ENCODE measurements at regions not wholly inside any gene's neighbourhood (a gene's known extent, or its start where the extent isn't known, plus 50 kb on each side); places are given as distances from the start of the nearest gene placed in this dataset.

DNA sequence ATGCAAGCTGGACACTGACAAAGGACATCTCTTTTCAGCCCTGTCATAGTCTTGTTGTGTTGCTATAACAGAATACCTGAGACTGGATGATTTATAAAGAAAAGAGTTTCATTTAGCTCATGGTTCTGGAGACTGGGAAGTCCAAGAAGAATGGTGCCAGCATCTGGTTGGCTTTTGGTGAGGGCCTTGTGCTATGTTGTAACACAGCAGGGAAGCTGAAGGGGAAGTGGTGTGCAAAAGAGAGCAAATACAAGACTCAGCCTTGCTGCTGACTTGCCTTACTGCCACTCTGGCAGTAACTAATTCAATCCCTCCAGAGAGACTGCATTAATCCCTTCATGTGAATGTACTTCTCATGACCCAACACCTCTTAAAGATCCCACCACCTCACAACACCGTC is 356.3 kb upstream of the PROK2 start:
- Histone ChIP-seq H3K36me3 (ENCODE audit: control insufficient read depth, insufficient read depth, low read length) (no peaks in the 10 kb centered on the region), H3K9me3 (ENCODE audit: control insufficient read depth, low read length) (no peaks in the 10 kb centered on the region), H3K27ac (ENCODE audit: low read depth, low read length, severe bottlenecking) (no peak overlapping the region), H3K4me1 (ENCODE audit: control insufficient read depth, insufficient read depth, low read length, poor library complexity, severe bottlenecking) (peaks cover 19% of the 10 kb centered on the region), H3K4me3 (ENCODE audit: extremely low read depth, insufficient read depth, low read length, poor library complexity, severe bottlenecking) (no peak overlapping the region)
- 83 to 86% methylated on average over 1 of the region's 1 CpG for WGBS, 2 experiments (ENCODE audit: insufficient coverage in 2 of 2)

DNA sequence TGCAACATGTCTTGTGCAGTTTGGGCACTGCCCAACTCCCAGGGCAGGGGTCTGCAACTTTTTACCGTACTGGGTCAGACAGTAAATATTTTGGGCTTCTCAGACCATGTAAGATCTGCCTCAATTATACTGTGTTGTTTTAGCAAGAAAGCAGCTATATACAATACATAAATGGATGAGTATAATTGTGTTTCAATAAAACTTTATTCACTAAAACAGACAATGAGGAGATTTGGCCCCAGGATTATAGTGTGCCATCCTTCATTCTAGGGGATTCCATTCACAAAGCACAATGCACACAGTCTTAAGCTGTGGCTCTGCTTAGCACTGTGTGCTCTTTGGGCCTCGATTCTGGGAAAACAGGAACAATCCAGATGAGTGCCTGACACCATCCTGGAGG is 354.4 kb upstream of the PROK2 start:
- H3K4me1 ChIP-seq (ENCODE audit: control insufficient read depth, insufficient read depth, low read length, poor library complexity, severe bottlenecking) = peaks cover 9% of the 10 kb centered on the region
- no peak overlapping the region for H3K27ac ChIP-seq (ENCODE audit: low read depth, low read length, severe bottlenecking)
- no peak overlapping the region for H3K4me3 ChIP-seq (ENCODE audit: extremely low read depth, insufficient read depth, low read length, poor library complexity, severe bottlenecking)
- no peaks in the 10 kb centered on the region for H3K9me3 ChIP-seq (ENCODE audit: control insufficient read depth, low read length)
- no peaks in the 10 kb centered on the region for H3K36me3 ChIP-seq (ENCODE audit: control insufficient read depth, insufficient read depth, low read length)
- no CpG with 5 or more reads among the region's 2 CpGs for WGBS, 2 experiments (ENCODE audit: insufficient coverage in 2 of 2)

DNA sequence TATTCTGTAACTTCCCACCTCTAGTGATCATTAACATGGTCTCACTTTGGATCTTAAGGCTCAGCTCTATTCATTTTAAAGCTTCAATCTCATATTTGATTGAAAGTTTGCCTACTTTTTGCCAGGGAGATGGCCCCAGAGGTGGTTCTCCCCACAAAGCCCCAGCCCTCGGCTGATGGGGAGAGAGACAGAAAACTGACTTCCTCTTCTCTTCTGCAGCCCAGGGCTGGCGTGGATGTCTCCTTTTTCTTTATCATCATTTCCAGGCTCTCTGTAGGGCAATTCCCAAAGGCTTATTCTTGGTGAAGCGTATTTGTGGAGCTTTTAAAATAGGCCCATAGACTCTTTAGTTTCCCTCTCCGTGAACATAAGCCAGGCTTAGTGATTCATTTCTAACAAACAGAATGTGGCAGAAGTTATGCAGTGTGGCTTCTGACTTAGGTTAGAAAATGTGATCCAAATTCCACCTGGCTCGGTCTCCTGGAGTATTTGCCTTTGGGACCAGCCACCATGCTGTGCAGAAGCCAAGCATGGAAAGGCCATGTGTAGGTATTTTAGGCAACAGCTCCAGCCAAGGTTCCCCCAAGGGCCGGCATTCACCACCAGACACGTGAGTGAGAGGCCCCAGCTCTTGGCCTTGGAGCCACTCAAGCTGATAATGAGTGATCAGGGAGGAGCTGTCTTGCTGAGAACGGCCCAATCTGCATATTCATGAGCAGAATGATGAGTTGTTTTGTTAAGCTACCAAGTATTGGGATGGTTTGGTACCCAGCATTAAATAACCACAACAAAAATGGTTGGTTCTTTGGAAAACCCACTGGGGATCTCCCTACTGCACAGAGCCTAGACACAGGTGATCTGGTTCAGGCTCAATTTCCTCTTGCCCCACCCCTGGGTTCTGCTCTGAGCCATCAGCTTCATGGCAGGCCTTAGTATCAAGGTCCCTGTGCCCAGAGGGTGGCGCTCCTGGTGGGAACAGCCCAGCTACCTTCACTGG is 353.2 kb upstream of the PROK2 start:
- H3K4me1 ChIP-seq (ENCODE audit: control insufficient read depth, insufficient read depth, low read length, poor library complexity, severe bottlenecking) = no peaks in the 10 kb centered on the region
- no peak overlapping the region for H3K27ac ChIP-seq (ENCODE audit: low read depth, low read length, severe bottlenecking)
- WGBS, 2 experiments (ENCODE audit: insufficient coverage in 2 of 2) = 94 to 96% methylated on average over 7 of the region's 9 CpGs
- H3K4me3 ChIP-seq (ENCODE audit: extremely low read depth, insufficient read depth, low read length, poor library complexity, severe bottlenecking) = no peak overlapping the region
- H3K9me3 ChIP-seq (ENCODE audit: control insufficient read depth, low read length) = no peaks in the 10 kb centered on the region
- H3K36me3 ChIP-seq (ENCODE audit: control insufficient read depth, insufficient read depth, low read length) = no peaks in the 10 kb centered on the region

DNA sequence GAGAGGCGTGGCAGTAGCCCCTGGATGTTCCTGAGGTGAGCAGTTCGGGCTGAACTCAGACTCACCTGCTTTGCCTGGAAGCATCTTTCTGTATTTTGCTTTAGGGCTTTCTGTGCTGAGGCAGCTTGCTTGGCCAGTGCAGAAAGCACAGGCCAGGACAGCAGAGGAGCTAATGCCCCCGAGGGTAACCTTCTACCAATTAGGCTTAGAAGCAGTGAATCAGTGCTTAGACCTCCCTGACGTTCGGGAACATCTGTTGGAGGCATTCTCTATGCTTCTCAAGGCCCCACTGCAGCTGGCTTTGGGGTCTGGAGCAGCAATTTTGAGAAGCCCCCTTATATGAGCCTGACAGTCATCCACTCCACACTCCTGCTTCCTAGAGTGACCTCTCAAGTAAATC is 350.7 kb upstream of the PROK2 start:
- Histone ChIP-seq H3K4me3 (ENCODE audit: extremely low read depth, insufficient read depth, low read length, poor library complexity, severe bottlenecking) (no peak overlapping the region), H3K36me3 (ENCODE audit: control insufficient read depth, insufficient read depth, low read length) (no peaks in the 10 kb centered on the region), H3K9me3 (ENCODE audit: control insufficient read depth, low read length) (no peaks in the 10 kb centered on the region), H3K27ac (ENCODE audit: low read depth, low read length, severe bottlenecking) (no peak overlapping the region), H3K4me1 (ENCODE audit: control insufficient read depth, insufficient read depth, low read length, poor library complexity, severe bottlenecking) (no peaks in the 10 kb centered on the region)
- 85% methylated on average over 4 to 5 of the region's 5 CpGs for WGBS, 2 experiments (ENCODE audit: insufficient coverage in 2 of 2)

DNA sequence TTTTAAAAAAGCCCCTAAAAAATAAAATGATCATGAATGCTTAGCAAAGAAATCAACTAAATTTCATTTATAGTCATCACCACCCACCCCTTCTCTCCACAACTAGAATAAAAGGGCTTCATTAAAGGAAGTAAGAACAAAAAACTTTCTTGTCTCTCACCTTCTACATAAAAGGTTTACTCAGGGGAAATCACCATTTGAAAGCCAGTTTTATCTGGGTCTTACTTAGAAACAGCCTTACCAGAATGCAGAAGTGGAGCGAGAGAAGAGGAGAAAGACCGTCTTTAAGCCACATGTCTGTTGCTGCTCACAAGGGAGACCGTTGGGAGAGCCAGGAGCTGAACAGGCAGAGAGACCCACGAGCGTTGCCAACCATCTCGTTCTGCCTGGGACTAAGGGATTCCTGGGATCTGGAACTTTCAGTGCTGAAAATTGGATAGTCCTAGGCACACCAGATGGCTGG is 350.1 kb upstream of the PROK2 start:
- Histone ChIP-seq H3K27ac (ENCODE audit: low read depth, low read length, severe bottlenecking) (no peak overlapping the region), H3K4me1 (ENCODE audit: control insufficient read depth, insufficient read depth, low read length, poor library complexity, severe bottlenecking) (no peaks in the 10 kb centered on the region), H3K9me3 (ENCODE audit: control insufficient read depth, low read length) (no peaks in the 10 kb centered on the region), H3K4me3 (ENCODE audit: extremely low read depth, insufficient read depth, low read length, poor library complexity, severe bottlenecking) (no peak overlapping the region), H3K36me3 (ENCODE audit: control insufficient read depth, insufficient read depth, low read length) (no peaks in the 10 kb centered on the region)
- WGBS, 2 experiments (ENCODE audit: insufficient coverage in 2 of 2) = 67 to 85% methylated on average over 4 to 5 of the region's 6 CpGs

DNA sequence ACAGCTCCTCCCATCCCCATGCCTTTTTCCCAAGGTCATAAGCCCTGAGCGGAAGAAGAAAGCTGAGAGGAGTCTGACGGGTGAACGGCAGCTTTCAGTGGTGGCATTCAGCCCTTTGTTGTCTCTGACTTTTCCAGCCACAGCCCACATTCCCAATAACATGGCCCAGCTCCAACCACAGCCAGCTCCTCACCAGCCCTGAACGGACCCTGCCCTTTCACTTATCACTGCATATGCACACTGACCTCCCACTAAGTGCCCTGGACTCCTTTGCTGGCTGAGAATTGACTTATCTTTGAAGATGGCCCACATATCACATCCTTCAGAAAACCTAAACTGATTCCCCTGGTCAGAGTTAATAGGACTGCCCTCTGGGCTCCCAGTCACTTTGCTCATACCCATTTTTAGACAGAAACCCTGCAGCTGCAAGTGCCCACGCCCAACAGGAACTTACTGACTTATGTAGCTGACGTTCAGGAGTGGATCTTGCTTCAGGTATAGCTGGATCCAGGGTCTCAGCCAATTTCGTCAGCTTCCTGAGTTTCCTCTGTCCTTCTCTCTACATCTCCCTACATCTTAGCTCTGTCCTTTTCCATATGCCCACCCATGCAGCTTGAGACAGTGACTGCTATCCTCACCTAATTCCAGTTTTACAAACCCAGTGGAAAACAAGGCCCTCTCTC is 348.5 kb upstream of the PROK2 start:
- Histone ChIP-seq H3K27ac (ENCODE audit: low read depth, low read length, severe bottlenecking) (no peak overlapping the region), H3K4me1 (ENCODE audit: control insufficient read depth, insufficient read depth, low read length, poor library complexity, severe bottlenecking) (no peaks in the 10 kb centered on the region), H3K4me3 (ENCODE audit: extremely low read depth, insufficient read depth, low read length, poor library complexity, severe bottlenecking) (no peak overlapping the region), H3K36me3 (ENCODE audit: control insufficient read depth, insufficient read depth, low read length) (no peaks in the 10 kb centered on the region), H3K9me3 (ENCODE audit: control insufficient read depth, low read length) (no peaks in the 10 kb centered on the region)
- 83 to 86% methylated on average over 4 to 5 of the region's 7 CpGs for WGBS, 2 experiments (ENCODE audit: insufficient coverage in 2 of 2)

DNA sequence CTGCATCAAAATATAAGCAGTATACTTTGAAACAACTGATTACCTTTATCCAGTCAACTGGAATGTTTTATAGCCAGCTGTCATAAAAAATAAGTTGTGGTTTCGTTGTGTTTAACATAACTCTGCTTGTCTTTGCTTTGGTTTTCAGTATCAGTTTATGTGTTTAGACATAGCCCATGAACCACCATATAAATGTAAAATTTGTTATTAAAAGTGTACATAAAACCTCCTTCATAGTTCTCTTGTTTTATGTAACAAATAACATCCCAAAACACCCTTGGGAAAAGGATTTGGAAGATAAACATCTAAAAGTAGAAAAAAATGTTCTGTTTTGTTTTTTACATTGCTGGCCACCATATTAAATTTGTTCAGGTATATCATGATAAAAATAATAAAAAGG is 347.0 kb upstream of the PROK2 start:
- WGBS, 2 experiments (ENCODE audit: insufficient coverage in 2 of 2) = no CpG with 5 or more reads among the region's 1 CpG
- no peak overlapping the region for H3K4me3 ChIP-seq (ENCODE audit: extremely low read depth, insufficient read depth, low read length, poor library complexity, severe bottlenecking)
- no peaks in the 10 kb centered on the region for H3K4me1 ChIP-seq (ENCODE audit: control insufficient read depth, insufficient read depth, low read length, poor library complexity, severe bottlenecking)
- H3K36me3 ChIP-seq (ENCODE audit: control insufficient read depth, insufficient read depth, low read length) = no peaks in the 10 kb centered on the region
- no peaks in the 10 kb centered on the region for H3K9me3 ChIP-seq (ENCODE audit: control insufficient read depth, low read length)
- H3K27ac ChIP-seq (ENCODE audit: low read depth, low read length, severe bottlenecking) = no peak overlapping the region

DNA sequence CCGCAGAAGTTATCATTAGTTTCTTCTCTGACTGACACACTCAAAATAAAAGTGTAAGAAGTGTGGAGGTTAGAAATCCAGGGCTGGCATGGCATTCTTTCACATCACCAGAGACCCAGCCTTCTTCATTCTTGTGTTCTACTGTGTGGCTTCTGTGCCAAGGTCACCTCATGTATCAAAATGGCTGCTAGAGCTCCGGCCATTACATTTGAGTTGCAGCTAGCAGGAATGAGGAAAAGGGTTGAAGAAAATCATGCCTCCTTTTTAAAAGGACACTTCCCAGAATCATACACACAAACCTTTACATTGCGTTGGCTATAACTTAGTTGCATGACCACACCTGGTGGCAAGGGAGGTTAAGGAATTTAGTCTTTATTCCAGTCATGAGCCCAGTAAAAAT is 345.6 kb upstream of the PROK2 start:
- 100% methylated on average over 2 of the region's 3 CpGs; no CpG with 5 or more reads in 1 of the 2 experiments for WGBS, 2 experiments (ENCODE audit: insufficient coverage in 2 of 2)
- no peaks in the 10 kb centered on the region for H3K4me1 ChIP-seq (ENCODE audit: control insufficient read depth, insufficient read depth, low read length, poor library complexity, severe bottlenecking)
- no peaks in the 10 kb centered on the region for H3K36me3 ChIP-seq (ENCODE audit: control insufficient read depth, insufficient read depth, low read length)
- H3K9me3 ChIP-seq (ENCODE audit: control insufficient read depth, low read length) = no peaks in the 10 kb centered on the region
- H3K4me3 ChIP-seq (ENCODE audit: extremely low read depth, insufficient read depth, low read length, poor library complexity, severe bottlenecking) = no peak overlapping the region
- H3K27ac ChIP-seq (ENCODE audit: low read depth, low read length, severe bottlenecking) = no peak overlapping the region

DNA sequence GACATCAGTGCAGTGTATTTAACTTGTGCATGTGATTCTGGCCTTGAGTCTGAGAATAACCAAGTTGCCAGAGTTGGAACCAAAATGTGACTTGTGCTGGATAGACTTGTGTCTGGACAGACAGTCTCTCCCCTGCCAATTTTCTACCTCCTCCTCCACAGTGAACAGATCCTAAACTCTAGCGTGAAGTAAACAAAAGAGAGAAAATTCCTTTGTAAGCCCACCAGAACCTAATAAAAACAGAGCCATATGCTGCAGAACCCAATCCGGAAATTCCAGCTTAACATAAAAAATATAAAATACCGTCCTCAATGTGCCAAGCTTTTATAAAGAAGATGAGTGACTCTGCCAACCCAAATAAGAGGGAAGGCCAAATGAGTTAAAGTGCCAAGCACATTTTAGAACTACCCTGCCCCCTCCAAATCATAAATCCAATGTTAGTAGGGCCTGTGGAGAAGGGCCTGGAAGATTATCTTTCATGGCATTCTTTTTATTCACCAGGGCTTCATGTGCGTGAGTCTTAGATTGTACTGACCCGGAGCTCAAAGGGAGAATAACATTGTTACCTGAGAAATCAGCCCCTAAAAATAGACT is 344.6 kb upstream of the PROK2 start:
- Histone ChIP-seq H3K9me3 (ENCODE audit: control insufficient read depth, low read length) (no peaks in the 10 kb centered on the region), H3K27ac (ENCODE audit: low read depth, low read length, severe bottlenecking) (no peak overlapping the region), H3K4me3 (ENCODE audit: extremely low read depth, insufficient read depth, low read length, poor library complexity, severe bottlenecking) (no peak overlapping the region), H3K4me1 (ENCODE audit: control insufficient read depth, insufficient read depth, low read length, poor library complexity, severe bottlenecking) (no peaks in the 10 kb centered on the region), H3K36me3 (ENCODE audit: control insufficient read depth, insufficient read depth, low read length) (no peaks in the 10 kb centered on the region)
- 80% methylated on average over 1 of the region's 5 CpGs; no CpG with 5 or more reads in 1 of the 2 experiments for WGBS, 2 experiments (ENCODE audit: insufficient coverage in 2 of 2)

DNA sequence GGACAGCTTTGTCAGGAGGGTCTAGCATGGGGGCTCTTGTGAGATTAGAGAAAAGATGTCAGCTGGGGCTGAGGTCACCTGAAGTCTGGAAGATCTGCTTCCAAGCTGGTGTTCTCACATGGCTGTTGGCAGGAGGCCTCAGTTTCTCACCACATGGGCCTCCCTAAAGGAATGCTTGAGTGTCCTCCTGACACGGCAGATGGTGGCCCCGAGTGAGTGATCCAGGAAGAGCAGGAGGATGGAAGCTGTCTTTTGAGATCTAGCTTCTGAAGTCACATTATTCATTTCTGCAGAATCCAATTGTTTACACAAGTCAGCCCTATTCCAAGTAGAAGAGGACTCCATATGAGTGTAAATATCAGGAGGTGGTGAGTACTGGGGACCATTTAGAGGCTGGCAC is 344.0 kb upstream of the PROK2 start:
- Histone ChIP-seq H3K9me3 (ENCODE audit: control insufficient read depth, low read length) (no peaks in the 10 kb centered on the region), H3K27ac (ENCODE audit: low read depth, low read length, severe bottlenecking) (no peak overlapping the region), H3K36me3 (ENCODE audit: control insufficient read depth, insufficient read depth, low read length) (no peaks in the 10 kb centered on the region), H3K4me1 (ENCODE audit: control insufficient read depth, insufficient read depth, low read length, poor library complexity, severe bottlenecking) (no peaks in the 10 kb centered on the region), H3K4me3 (ENCODE audit: extremely low read depth, insufficient read depth, low read length, poor library complexity, severe bottlenecking) (no peak overlapping the region)
- WGBS, 2 experiments (ENCODE audit: insufficient coverage in 2 of 2) = no CpG with 5 or more reads among the region's 2 CpGs
